ENCODE measurements at regions not wholly inside any gene's neighbourhood (a gene's known extent, or its start where the extent isn't known, plus 50 kb on each side); places are given as distances from the start of the nearest gene placed in this dataset.

- TF ChIP-seq EZH2 (IDR thresholded peaks at IDR 0.05; ENCODE audit: insufficient read depth, poor library complexity, severe bottlenecking): no peak
- TF ChIP-seq EZH2phosphoT487 (IDR thresholded peaks at IDR 0.05; ENCODE audit: insufficient read depth, low read depth): no peak
Observed at GRCh38 chr3:182083112-182083511, 371.4 kb downstream of the SOX2 start.

Measured in GM23248 (cell line).